Coronary artery (tissue), 2 donors: ENCODE measurements at regions not wholly inside any gene's neighbourhood (a gene's known extent, or its start where the extent isn't known, plus 50 kb on each side); places are given as distances from the start of the nearest gene placed in this dataset.

Experiments used
- DNase-seq: peaks from one replicate; pipeline ENCODE4 v3.0.0-alpha.2; 2017; ENCODE audit warnings: low spot score
- H3K27ac ChIP-seq, 2 donors: fragments of 200-600 bp; sonication (generic); one replicate each; pipeline ENCODE4 v1.5.1; 2016 to 2019
- H3K4me3 ChIP-seq: fragments of 200-600 bp; sonication (generic); 2 replicates; pipeline ENCODE4 v1.5.1; 2016; ENCODE audit warnings: mild to moderate bottlenecking, moderate library complexity
- CTCF ChIP-seq: fragments of 200-600 bp; sonication (generic); IDR thresholded peaks from one replicate; pipeline ENCODE4 v1.5.1; 2019; ENCODE audit warnings: antibody characterized with exemption

GRCh38 chr7:17181482-17181881, 117.0 kb upstream of the AHR start:
- DNase-seq: no peak
- TF ChIP-seq CTCF: no peak

GRCh38 chr7:17183630-17184328, 114.7 kb upstream of the AHR start:
- Histone ChIP-seq H3K27ac (no peak overlapping the region), H3K4me3 (no peak overlapping the region)
- DNase-seq: no peak
- TF ChIP-seq CTCF: no peak

More at GRCh38 chr7:17181482-17181881, 117.0 kb upstream of the AHR start:
- Histone ChIP-seq H3K27ac (no peak overlapping the region), H3K4me3 (no peak overlapping the region)

- no peak overlapping the region for H3K27ac ChIP-seq
- no peak overlapping the region for H3K4me3 ChIP-seq
- DNase-seq: no peak
- TF ChIP-seq CTCF: no peak
Observed at GRCh38 chr7:17184805-17185689, 113.4 kb upstream of the AHR start.

GRCh38 chr7:17185690-17186070, 112.8 kb upstream of the AHR start:
- H3K4me3 ChIP-seq: no peak overlapping the region
- DNase-seq: no peak
- no peak for TF ChIP-seq CTCF
- no peak overlapping the region for H3K27ac ChIP-seq

GRCh38 chr7:17186745-17187530, 111.5 kb upstream of the AHR start:
- no peak overlapping the region for H3K4me3 ChIP-seq
- no peak overlapping the region for H3K27ac ChIP-seq
- no peak for DNase-seq
- TF ChIP-seq CTCF: no peak

GRCh38 chr7:17194656-17195055, 103.8 kb upstream of the AHR start:
- TF ChIP-seq CTCF: no peak
- no peak for DNase-seq
- Histone ChIP-seq H3K27ac (no peak overlapping the region), H3K4me3 (no peak overlapping the region)
